Osteocyte (in vitro differentiated cells): ENCODE measurements at regions not wholly inside any gene's neighbourhood (a gene's known extent, or its start where the extent isn't known, plus 50 kb on each side); places are given as distances from the start of the nearest gene placed in this dataset.

Source experiments
- DNase-seq: peaks from one replicate; pipeline ENCODE4 v3.0.0; 2021; ENCODE audit warnings: mixed read lengths; ENCODE audit not compliant: unreplicated experiment; ENCODE audit errors: extremely low spot score
- H3K27ac Mint-ChIP-seq: one replicate; pipeline ENCODE4 v1.8.0; 2021; ENCODE audit warnings: mild to moderate bottlenecking, mixed read lengths; ENCODE audit not compliant: unreplicated experiment
- H3K27me3 Mint-ChIP-seq: one replicate; pipeline ENCODE4 v1.8.0; 2021; ENCODE audit warnings: mixed read lengths; ENCODE audit not compliant: unreplicated experiment
- H3K36me3 Mint-ChIP-seq: one replicate; pipeline ENCODE4 v1.8.0; 2021; ENCODE audit warnings: mixed read lengths; ENCODE audit not compliant: unreplicated experiment
- H3K4me1 Mint-ChIP-seq: one replicate; pipeline ENCODE4 v1.8.0; 2021; ENCODE audit warnings: mixed read lengths; ENCODE audit not compliant: unreplicated experiment
- H3K4me3 Mint-ChIP-seq: one replicate; pipeline ENCODE4 v1.8.0; 2021; ENCODE audit warnings: mild to moderate bottlenecking, moderate library complexity, mixed read lengths; ENCODE audit not compliant: unreplicated experiment
- H3K9me3 Mint-ChIP-seq: one replicate; pipeline ENCODE4 v1.8.0; 2021; ENCODE audit warnings: mixed read lengths; ENCODE audit not compliant: unreplicated experiment
- TF ChIP-seq, protein P1 (sequence below): fragments of 200-600 bp; sonication (generic); IDR thresholded peaks from 2 replicates; pipeline ENCODE4 v1.5.0; 2021; ENCODE audit warnings: antibody characterized with exemption, mild to moderate bottlenecking, moderate library complexity

DNA sequence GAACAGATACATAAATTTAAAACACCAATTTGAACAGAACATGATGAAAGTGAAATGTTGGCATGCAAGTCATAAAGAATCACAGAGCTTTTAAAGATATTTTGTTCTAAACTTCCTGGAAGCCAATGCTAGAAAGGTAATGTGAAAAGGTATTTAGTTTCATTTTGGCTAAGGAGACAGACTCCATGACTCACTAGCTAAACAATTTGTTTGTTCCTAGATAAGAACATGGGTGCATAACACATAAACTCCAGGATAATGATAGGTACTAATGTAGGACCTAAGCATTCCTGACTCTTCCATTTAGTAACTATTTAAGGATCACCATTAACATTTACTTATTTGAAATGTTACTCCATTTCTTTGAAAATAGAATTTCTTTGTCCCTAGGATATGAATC, 292.5 kb upstream of the CNTNAP5 start:
- Mint-ChIP-seq H3K27ac (no peak overlapping the region), H3K4me1 (no peaks in the 10 kb centered on the region), H3K9me3 (peaks cover 16% of the 10 kb centered on the region), H3K4me3 (no peak overlapping the region), H3K27me3 (no peaks in the 10 kb centered on the region), H3K36me3 (no peaks in the 10 kb centered on the region)
- TF ChIP-seq, protein P1, sequence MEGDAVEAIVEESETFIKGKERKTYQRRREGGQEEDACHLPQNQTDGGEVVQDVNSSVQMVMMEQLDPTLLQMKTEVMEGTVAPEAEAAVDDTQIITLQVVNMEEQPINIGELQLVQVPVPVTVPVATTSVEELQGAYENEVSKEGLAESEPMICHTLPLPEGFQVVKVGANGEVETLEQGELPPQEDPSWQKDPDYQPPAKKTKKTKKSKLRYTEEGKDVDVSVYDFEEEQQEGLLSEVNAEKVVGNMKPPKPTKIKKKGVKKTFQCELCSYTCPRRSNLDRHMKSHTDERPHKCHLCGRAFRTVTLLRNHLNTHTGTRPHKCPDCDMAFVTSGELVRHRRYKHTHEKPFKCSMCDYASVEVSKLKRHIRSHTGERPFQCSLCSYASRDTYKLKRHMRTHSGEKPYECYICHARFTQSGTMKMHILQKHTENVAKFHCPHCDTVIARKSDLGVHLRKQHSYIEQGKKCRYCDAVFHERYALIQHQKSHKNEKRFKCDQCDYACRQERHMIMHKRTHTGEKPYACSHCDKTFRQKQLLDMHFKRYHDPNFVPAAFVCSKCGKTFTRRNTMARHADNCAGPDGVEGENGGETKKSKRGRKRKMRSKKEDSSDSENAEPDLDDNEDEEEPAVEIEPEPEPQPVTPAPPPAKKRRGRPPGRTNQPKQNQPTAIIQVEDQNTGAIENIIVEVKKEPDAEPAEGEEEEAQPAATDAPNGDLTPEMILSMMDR: no peak
- DNase-seq: no peak

DNA sequence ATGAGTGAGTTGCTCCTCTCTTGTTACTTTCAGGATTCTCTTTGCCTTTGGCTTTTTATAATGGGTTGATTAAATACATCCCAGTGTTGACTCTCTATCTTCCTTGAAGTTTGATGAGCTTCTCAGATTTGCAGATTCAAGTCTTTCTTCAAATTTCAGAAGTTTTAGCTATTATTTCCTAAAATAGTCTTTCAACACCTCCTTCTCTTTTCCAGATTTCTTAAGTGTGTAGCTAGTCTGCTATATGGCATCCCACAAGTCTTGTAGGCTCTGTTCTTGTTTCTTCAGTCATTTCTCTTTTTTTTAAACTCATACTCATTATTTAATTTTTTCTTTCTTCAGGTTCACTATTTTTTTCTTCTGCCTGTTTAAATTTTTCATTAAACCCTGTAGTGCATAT, 287.7 kb upstream of the CNTNAP5 start:
- TF ChIP-seq, protein P1: no peak
- no peak for DNase-seq
- Mint-ChIP-seq H3K27ac (no peak overlapping the region), H3K4me3 (no peak overlapping the region), H3K36me3 (no peaks in the 10 kb centered on the region), H3K4me1 (no peaks in the 10 kb centered on the region), H3K27me3 (no peaks in the 10 kb centered on the region), H3K9me3 (peaks cover 9% of the 10 kb centered on the region)

DNA sequence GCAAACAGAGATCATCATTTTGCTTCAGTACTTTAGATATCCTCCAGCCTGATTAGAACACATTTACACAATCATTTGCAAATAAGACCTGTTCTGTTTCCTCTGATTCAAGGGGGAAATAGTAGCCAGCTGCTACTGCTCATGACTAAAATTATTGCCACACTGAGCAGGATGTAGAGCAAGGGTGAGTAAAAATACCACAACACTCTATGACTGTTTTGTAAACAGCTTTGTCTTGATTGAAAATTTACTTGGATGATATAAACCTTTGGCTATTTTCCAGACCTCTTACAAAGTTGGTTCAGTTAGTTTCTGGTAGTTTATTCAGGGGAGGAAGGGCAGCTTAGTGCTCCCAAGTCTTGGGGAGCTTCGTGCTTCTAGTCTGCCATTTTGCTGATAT, 286.4 kb upstream of the CNTNAP5 start:
- H3K4me1 Mint-ChIP-seq: no peaks in the 10 kb centered on the region
- TF ChIP-seq, protein P1: no peak
- no peaks in the 10 kb centered on the region for H3K27me3 Mint-ChIP-seq
- no peak for DNase-seq
- no peaks in the 10 kb centered on the region for H3K36me3 Mint-ChIP-seq
- H3K9me3 Mint-ChIP-seq: peaks cover 9% of the 10 kb centered on the region
- no peak overlapping the region for H3K4me3 Mint-ChIP-seq
- no peak overlapping the region for H3K27ac Mint-ChIP-seq

DNA sequence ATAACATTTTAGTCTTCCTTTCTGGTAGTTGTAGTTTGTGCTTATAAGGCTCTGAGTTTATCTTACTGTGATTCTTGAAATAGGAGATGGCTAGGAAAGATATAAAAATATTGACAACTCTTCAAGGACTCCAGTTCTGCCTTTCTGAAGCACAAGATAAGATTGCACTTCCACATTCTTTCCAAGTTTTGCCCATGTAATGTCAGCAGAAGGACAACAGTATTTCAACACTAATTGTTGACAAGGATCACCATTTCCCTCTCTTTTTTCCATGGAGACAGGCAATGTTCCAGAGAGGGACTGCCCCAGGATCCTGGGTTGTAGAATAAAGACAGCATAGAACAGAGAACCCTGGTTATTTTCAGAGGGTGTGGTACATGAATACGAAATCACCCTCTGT, 279.1 kb upstream of the CNTNAP5 start:
- TF ChIP-seq, protein P1: no peak
- no peak overlapping the region for H3K27ac Mint-ChIP-seq

DNA sequence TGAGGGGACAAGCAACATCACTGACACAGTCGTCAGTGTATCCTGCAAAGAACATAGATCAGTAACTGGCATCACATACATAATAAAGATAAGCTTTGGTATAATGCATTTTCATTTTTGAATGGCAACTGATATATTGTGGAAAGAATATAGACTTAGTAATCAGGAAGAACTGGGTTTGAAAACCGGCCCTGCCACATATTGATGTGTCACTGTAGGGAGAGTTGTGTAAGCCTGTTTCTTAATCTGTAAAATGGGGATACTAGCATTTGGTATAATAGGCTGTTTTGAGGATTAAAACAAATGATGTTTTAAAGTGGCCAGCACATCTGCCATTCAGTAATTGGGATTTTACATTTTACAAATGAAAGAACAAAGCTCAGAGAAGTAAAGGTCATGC, 277.8 kb upstream of the CNTNAP5 start:
- TF ChIP-seq, protein P1: no peak
- H3K27ac Mint-ChIP-seq: no peak overlapping the region
- H3K4me3 Mint-ChIP-seq: no peak overlapping the region
- DNase-seq: no peak
- no peaks in the 10 kb centered on the region for H3K36me3 Mint-ChIP-seq
- H3K27me3 Mint-ChIP-seq: no peaks in the 10 kb centered on the region
- H3K9me3 Mint-ChIP-seq: peaks cover 6% of the 10 kb centered on the region
- no peaks in the 10 kb centered on the region for H3K4me1 Mint-ChIP-seq

More for the DNA sequence above, 279.1 kb upstream of the CNTNAP5 start:
- no peak for DNase-seq
- H3K9me3 Mint-ChIP-seq: peaks cover 6% of the 10 kb centered on the region
- H3K4me3 Mint-ChIP-seq: no peak overlapping the region
- H3K4me1 Mint-ChIP-seq: no peaks in the 10 kb centered on the region
- no peaks in the 10 kb centered on the region for H3K27me3 Mint-ChIP-seq
- H3K36me3 Mint-ChIP-seq: no peaks in the 10 kb centered on the region
